ENCODE measurements at regions not wholly inside any gene's neighbourhood (a gene's known extent, or its start where the extent isn't known, plus 50 kb on each side); places are given as distances from the start of the nearest gene placed in this dataset.

- no peaks in the 10 kb centered on the region for H3K4me1 ChIP-seq (ENCODE audit: control insufficient read depth in 1 of 2, insufficient read depth in 2 of 2, low read depth in 1 of 2, low read length in 1 of 2)
- ChIA-PET POLR2A (no interaction called here), CTCF (no interaction called here)
- whole genome bisulfite sequencing (ENCODE audit: low lambda C conversion rate) = 17% methylated on average over 1 of the region's 1 CpG
- no peak overlapping the region for H3K9ac ChIP-seq
- no peak overlapping the region for H3K4me2 ChIP-seq
- H3K9me2 ChIP-seq = no peaks in the 10 kb centered on the region
- TF ChIP-seq SIN3A (IDR thresholded peaks at IDR 0.05; ENCODE audit: borderline replicate concordance, low read depth, low read length) = no peak
- TF ChIP-seq TAF1 (IDR thresholded peaks at IDR 0.05; ENCODE audit: borderline replicate concordance, low read depth, low read length) = no peak
- TF ChIP-seq FOXJ3 (CRISPR knock-in tag; IDR thresholded peaks at IDR 0.05) = no peak
- TF ChIP-seq EZH2phosphoT487 (IDR thresholded peaks at IDR 0.05; ENCODE audit: borderline replicate concordance, low read depth) = no peak
- TF ChIP-seq RXRA (IDR thresholded peaks at IDR 0.05; ENCODE audit: borderline replicate concordance, low read depth) = no peak
- no peak for TF ChIP-seq NRF1 (IDR thresholded peaks at IDR 0.05; ENCODE audit: low read depth, low read length)
- no peak for TF ChIP-seq TEAD4 (IDR thresholded peaks at IDR 0.05; ENCODE audit: borderline replicate concordance, insufficient read depth)
- TF ChIP-seq GABPA (IDR thresholded peaks at IDR 0.05; ENCODE audit: low read depth) = no peak
- no peak for TF ChIP-seq SMC3 (IDR thresholded peaks at IDR 0.05; ENCODE audit: low read depth, low read length)
- TF ChIP-seq EP300 (IDR thresholded peaks at IDR 0.05; ENCODE audit: borderline replicate concordance in 1 of 2, low read depth in 1 of 2, low read length in 1 of 2) = no peak
- TF ChIP-seq JUND (IDR thresholded peaks at IDR 0.05) = no peak
- TF ChIP-seq MEF2A (IDR thresholded peaks at IDR 0.05; ENCODE audit: borderline replicate concordance, low read depth) = no peak
- TF ChIP-seq CHD2 (IDR thresholded peaks at IDR 0.05; ENCODE audit: low read length, partially characterized antibody) = no peak
- TF ChIP-seq POLR2AphosphoS5 (IDR thresholded peaks at IDR 0.05; ENCODE audit: low read depth, low read length) = no peak
- TF ChIP-seq ELF1 (IDR thresholded peaks at IDR 0.05) = no peak
- no peaks in the 10 kb centered on the region; the same call in 1 of the 2 replicates for H3K9me3 ChIP-seq
- no peaks in the 10 kb centered on the region for H3K79me2 ChIP-seq (ENCODE audit: insufficient read depth)
- no peak for DNase-seq
- no peaks in the 10 kb centered on the region for H3K27me3 ChIP-seq (ENCODE audit: insufficient read depth)
- no peak overlapping the region for H3K4me3 ChIP-seq (ENCODE audit: low read depth in 2 of 2, low read length in 1 of 2)
- no peaks in the 10 kb centered on the region for H4K20me1 ChIP-seq (ENCODE audit: insufficient read depth)
- no peaks in the 10 kb centered on the region for H3F3A ChIP-seq (replicated peaks; ENCODE audit: insufficient read depth)
- no peak overlapping the region for H2AFZ ChIP-seq (ENCODE audit: low read depth)
- no peaks in the 10 kb centered on the region for H3K36me3 ChIP-seq (replicated peaks in 1 of 2; ENCODE audit: control insufficient read depth in 1 of 2, insufficient read depth in 2 of 2, low read length in 1 of 2)
- H3K27ac ChIP-seq (ENCODE audit: low read depth in 2 of 2, low read length in 1 of 2) = no peak overlapping the region
Measured at GRCh38 chr2:16446706-16447105, 218.9 kb downstream of the CYRIA start.

GRCh38 chr2:16442971-16443370, 222.7 kb downstream of the CYRIA start:
- no peak overlapping the region for H3K4me3 ChIP-seq (ENCODE audit: low read depth in 2 of 2, low read length in 1 of 2)
- H3K4me1 ChIP-seq (ENCODE audit: control insufficient read depth in 1 of 2, insufficient read depth in 2 of 2, low read depth in 1 of 2, low read length in 1 of 2) = no peaks in the 10 kb centered on the region
- H3K36me3 ChIP-seq (replicated peaks in 1 of 2; ENCODE audit: control insufficient read depth in 1 of 2, insufficient read depth in 2 of 2, low read length in 1 of 2) = no peaks in the 10 kb centered on the region
- H3K9ac ChIP-seq = no peak overlapping the region
- no peak for DNase-seq
- no peaks in the 10 kb centered on the region for H3K79me2 ChIP-seq (ENCODE audit: insufficient read depth)
- H3K27me3 ChIP-seq (ENCODE audit: insufficient read depth) = no peaks in the 10 kb centered on the region
- no peak overlapping the region for H2AFZ ChIP-seq (ENCODE audit: low read depth)
- no peaks in the 10 kb centered on the region for H4K20me1 ChIP-seq (ENCODE audit: insufficient read depth)
- 12% methylated on average over 1 of the region's 1 CpG for WGBS (ENCODE audit: low lambda C conversion rate)
- no peak overlapping the region for H3K4me2 ChIP-seq
- H3K27ac ChIP-seq (ENCODE audit: low read depth in 2 of 2, low read length in 1 of 2) = no peak overlapping the region
- no peaks in the 10 kb centered on the region for H3K9me3 ChIP-seq
- H3K9me2 ChIP-seq = no peaks in the 10 kb centered on the region
- H3F3A ChIP-seq (replicated peaks; ENCODE audit: insufficient read depth) = no peaks in the 10 kb centered on the region
- CTCF ChIA-PET = interaction anchor here (0.9 to 1.5 kb wide), 5 partner anchors 11 to 503 kb away, joined by 3 to 5 read pairs (median 4); partner anchors contain the start of gene MYCN
- POLR2A ChIA-PET = no interaction called here
- TF ChIP-seq FOXM1 (IDR thresholded peaks at IDR 0.05; ENCODE audit: low read depth) = no peak
- TF ChIP-seq USF2 (IDR thresholded peaks at IDR 0.05; ENCODE audit: borderline replicate concordance, low read depth, low read length) = no peak
- TF ChIP-seq TAF1 (IDR thresholded peaks at IDR 0.05; ENCODE audit: borderline replicate concordance, low read depth, low read length) = no peak
- no peak for TF ChIP-seq CTCF (IDR thresholded peaks at IDR 0.05)
- TF ChIP-seq GATA2 (CRISPR knock-in tag; IDR thresholded peaks at IDR 0.05) = no peak
- no peak for TF ChIP-seq NFIC (IDR thresholded peaks at IDR 0.05; ENCODE audit: borderline replicate concordance)
- no peak for TF ChIP-seq RXRA (IDR thresholded peaks at IDR 0.05; ENCODE audit: borderline replicate concordance, low read depth)
- TF ChIP-seq SIN3A (IDR thresholded peaks at IDR 0.05; ENCODE audit: borderline replicate concordance, low read depth, low read length) = no peak
- no peak for TF ChIP-seq YY1 (IDR thresholded peaks at IDR 0.05; ENCODE audit: low read depth)
- no peak for TF ChIP-seq PBX3 (IDR thresholded peaks at IDR 0.05)
- no peak for TF ChIP-seq FOXJ3 (CRISPR knock-in tag; IDR thresholded peaks at IDR 0.05)
- no peak for TF ChIP-seq NRF1 (IDR thresholded peaks at IDR 0.05; ENCODE audit: low read depth, low read length)
- no peak for TF ChIP-seq IRF3 (IDR thresholded peaks at IDR 0.05; ENCODE audit: low read depth, low read length)
